Left renal cortex interstitium (tissue), 4 donors: ENCODE measurements at regions not wholly inside any gene's neighbourhood (a gene's known extent, or its start where the extent isn't known, plus 50 kb on each side); places are given as distances from the start of the nearest gene placed in this dataset.
"Not testable (repeated sequence)": the region's sequence is repeated elsewhere in the genome, so short reads cannot be mapped to it uniquely, and the experiment has no call there.

Experiments used
- DNase-seq, 4 donors: peaks; one replicate each; pipeline ENCODE4 v3.0.0-alpha.2; 2013; ENCODE audit warnings: low read depth in 4 of 4, low spot score in 2 of 4, missing footprints in 1 of 4

GRCh38 chr9:7739595-7739994, 60.0 kb downstream of the DMAC1 start:
- no peak for DNase-seq

GRCh38 chr9:7735311-7735710, 64.3 kb downstream of the DMAC1 start:
- no peak for DNase-seq

- no peak for DNase-seq
These were observed 69.5 kb downstream of the DMAC1 start for GRCh38 chr9:7730164-7730445.

GRCh38 chr9:7729371-7730163, 70.0 kb downstream of the DMAC1 start:
- no peak for DNase-seq

- no peak for DNase-seq
These were observed 78.3 kb downstream of the DMAC1 start for GRCh38 chr9:7721291-7721690.

GRCh38 chr9:7713088-7713487, 86.5 kb downstream of the DMAC1 start:
- not testable (repeated sequence) for DNase-seq

- no peak for DNase-seq
These were observed 88.9 kb downstream of the DMAC1 start for GRCh38 chr9:7710686-7711085.

GRCh38 chr9:7707934-7708333, 91.6 kb downstream of the DMAC1 start:
- DNase-seq = no peak

- no peak for DNase-seq
These were observed 95.0 kb downstream of the DMAC1 start for GRCh38 chr9:7704543-7704942.

- DNase-seq = no peak
These were observed 107.7 kb downstream of the DMAC1 start for GRCh38 chr9:7691909-7692308.

GRCh38 chr9:7690014-7690413, 109.6 kb downstream of the DMAC1 start:
- no peak for DNase-seq

GRCh38 chr9:7688626-7689025, 111.0 kb downstream of the DMAC1 start:
- DNase-seq = no peak

- no peak for DNase-seq
These were observed 122.9 kb downstream of the DMAC1 start for GRCh38 chr9:7676609-7677156.

- DNase-seq = no peak
These were observed 127.7 kb downstream of the DMAC1 start for GRCh38 chr9:7671847-7672246.

- no peak for DNase-seq
These were observed 131.0 kb downstream of the DMAC1 start for GRCh38 chr9:7668541-7668940.

- no peak for DNase-seq
These were observed 133.7 kb downstream of the DMAC1 start for GRCh38 chr9:7665874-7666273.

GRCh38 chr9:7659766-7660165, 139.8 kb downstream of the DMAC1 start:
- DNase-seq = no peak

- DNase-seq = no peak
These were observed 142.9 kb downstream of the DMAC1 start for GRCh38 chr9:7656636-7657035.

- DNase-seq = no peak
These were observed 146.3 kb downstream of the DMAC1 start for GRCh38 chr9:7653262-7653661.

- no peak for DNase-seq
These were observed 159.3 kb downstream of the DMAC1 start for GRCh38 chr9:7640231-7640630.

GRCh38 chr9:7639471-7639870, 160.1 kb downstream of the DMAC1 start:
- DNase-seq = no peak

- DNase-seq = no peak
These were observed 162.6 kb downstream of the DMAC1 start for GRCh38 chr9:7636838-7637467.
